ENCODE measurements at regions not wholly inside any gene's neighbourhood (a gene's known extent, or its start where the extent isn't known, plus 50 kb on each side); places are given as distances from the start of the nearest gene placed in this dataset.

GRCh38 chr4:96037705-96038104 lies 197.8 kb downstream of the PDHA2 start:
- TF ChIP-seq REST (IDR thresholded peaks at IDR 0.05; ENCODE audit: low read depth) (no peak), TEAD4 (IDR thresholded peaks at IDR 0.05) (no peak), FOXM1 (IDR thresholded peaks at IDR 0.05; ENCODE audit: borderline replicate concordance, low read depth) (no peak), ZBTB7A (IDR thresholded peaks at IDR 0.05; ENCODE audit: low read depth) (no peak)

- no peak for TF ChIP-seq TEAD4 (IDR thresholded peaks at IDR 0.05)
- TF ChIP-seq CEBPB (IDR thresholded peaks at IDR 0.05) = no peak
- no peak for TF ChIP-seq FOXM1 (IDR thresholded peaks at IDR 0.05; ENCODE audit: borderline replicate concordance, low read depth)
- TF ChIP-seq CREB1 (IDR thresholded peaks at IDR 0.05; ENCODE audit: low read depth) = no peak
- no peak for TF ChIP-seq EP300 (IDR thresholded peaks at IDR 0.05; ENCODE audit: borderline replicate concordance)
- no peak for TF ChIP-seq NFIC (IDR thresholded peaks at IDR 0.05)
- TF ChIP-seq TCF12 (IDR thresholded peaks at IDR 0.05; ENCODE audit: low read depth) = no peak
- no peak for TF ChIP-seq REST (IDR thresholded peaks at IDR 0.05; ENCODE audit: low read depth)
- TF ChIP-seq TAF1 (IDR thresholded peaks at IDR 0.05; ENCODE audit: low read depth) = no peak
- no peak for TF ChIP-seq EGR1 (IDR thresholded peaks at IDR 0.05)
- no peak for TF ChIP-seq MAX (IDR thresholded peaks at IDR 0.05)
- TF ChIP-seq RAD21 (IDR thresholded peaks at IDR 0.05; ENCODE audit: low read depth) = no peak
- no peak for TF ChIP-seq YY1 (IDR thresholded peaks at IDR 0.05; ENCODE audit: low read depth)
- TF ChIP-seq USF1 (IDR thresholded peaks at IDR 0.05) = no peak
These were observed 199.3 kb downstream of the PDHA2 start for GRCh38 chr4:96039217-96039616.

- TF ChIP-seq MAX (IDR thresholded peaks at IDR 0.05) = no peak
- no peak for TF ChIP-seq USF1 (IDR thresholded peaks at IDR 0.05)
These were observed 200.0 kb downstream of the PDHA2 start for GRCh38 chr4:96039803-96040436.

GRCh38 chr4:96044971-96045370 lies 205.1 kb downstream of the PDHA2 start:
- no peak for TF ChIP-seq USF1 (IDR thresholded peaks at IDR 0.05)
- TF ChIP-seq TCF12 (IDR thresholded peaks at IDR 0.05; ENCODE audit: low read depth) = no peak
- TF ChIP-seq REST (IDR thresholded peaks at IDR 0.05; ENCODE audit: low read depth) = no peak
- no peak for TF ChIP-seq NFIC (IDR thresholded peaks at IDR 0.05)
- TF ChIP-seq CEBPB (IDR thresholded peaks at IDR 0.05) = no peak
- TF ChIP-seq CREB1 (IDR thresholded peaks at IDR 0.05; ENCODE audit: low read depth) = no peak

GRCh38 chr4:96052827-96053226 lies 212.9 kb downstream of the PDHA2 start:
- no peak for TF ChIP-seq TAF1 (IDR thresholded peaks at IDR 0.05; ENCODE audit: low read depth)
- no peak for TF ChIP-seq NFIC (IDR thresholded peaks at IDR 0.05)
- TF ChIP-seq USF1 (IDR thresholded peaks at IDR 0.05) = no peak
- TF ChIP-seq TCF12 (IDR thresholded peaks at IDR 0.05; ENCODE audit: low read depth) = no peak
- no peak for TF ChIP-seq MAX (IDR thresholded peaks at IDR 0.05)
- TF ChIP-seq RAD21 (IDR thresholded peaks at IDR 0.05; ENCODE audit: low read depth) = no peak

Measured in Ishikawa (cell line).